HG03354 (cell line): ENCODE measurements at regions not wholly inside any gene's neighbourhood (a gene's known extent, or its start where the extent isn't known, plus 50 kb on each side); places are given as distances from the start of the nearest gene placed in this dataset.

Experiments
- ATAC-seq: cut with Tn5 transposase; IDR thresholded peaks from one replicate; pipeline ENCODE4 v1.9.1; 2021; ENCODE audit warnings: mild to moderate bottlenecking; ENCODE audit not compliant: unreplicated experiment, poor library complexity, severe bottlenecking

GRCh38 chr1:14441302-14441741 lies 157.2 kb upstream of the KAZN start:
- ATAC-seq = no peak

- no peak for ATAC-seq
Observed at GRCh38 chr1:14442669-14443068, 155.8 kb upstream of the KAZN start.

DNA sequence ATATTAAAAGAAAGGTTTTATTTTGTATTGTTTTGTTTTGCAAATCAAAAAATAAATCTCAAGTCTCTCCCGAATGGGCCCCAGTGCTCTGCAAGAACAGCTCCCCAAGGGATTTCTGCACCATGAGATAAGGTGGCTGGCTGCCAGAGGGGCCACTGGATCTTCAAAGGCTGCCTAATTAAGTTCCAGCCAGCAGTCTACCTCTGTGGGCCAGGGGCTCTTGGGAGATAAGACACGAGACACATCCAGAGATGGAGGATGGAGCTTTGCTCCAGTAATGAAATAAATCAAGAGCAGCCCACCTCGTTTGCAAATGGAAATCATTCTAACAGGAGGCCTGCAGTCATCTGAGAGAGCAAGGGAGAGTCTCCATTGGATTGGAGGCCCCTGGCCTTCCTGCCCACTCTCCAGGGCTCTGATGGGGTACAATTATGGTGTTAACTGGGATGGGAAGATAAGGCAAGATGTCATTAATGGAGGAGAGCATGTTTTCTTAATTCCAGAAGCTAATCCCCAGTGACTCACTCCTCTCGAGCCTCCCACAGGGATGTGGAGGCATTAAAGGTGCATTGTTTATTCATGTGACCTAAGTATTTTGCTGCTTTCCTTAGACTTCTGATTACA lies 155.2 kb upstream of the KAZN start:
- ATAC-seq = no peak

GRCh38 chr1:14451217-14451616 lies 147.3 kb upstream of the KAZN start:
- no peak for ATAC-seq

DNA sequence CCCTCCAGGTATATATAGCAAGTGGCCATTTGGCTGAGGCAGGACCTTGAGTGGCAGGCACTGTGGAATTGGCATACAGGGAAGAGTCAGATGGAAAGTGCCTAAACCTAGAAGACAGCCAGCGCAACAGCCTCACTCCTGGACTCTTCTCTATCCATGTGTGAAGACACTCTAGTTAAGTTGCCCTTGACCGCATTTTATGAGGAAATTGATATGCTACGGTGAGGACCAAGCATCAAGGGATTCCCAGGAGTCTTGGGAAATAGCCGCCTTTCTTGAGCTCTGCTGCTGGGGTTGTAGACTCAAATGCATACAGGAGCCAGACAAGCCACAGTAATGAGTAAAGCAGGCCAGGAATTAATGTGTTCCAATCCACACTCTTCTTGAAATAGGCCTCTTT lies 145.9 kb upstream of the KAZN start:
- ATAC-seq = no peak

DNA sequence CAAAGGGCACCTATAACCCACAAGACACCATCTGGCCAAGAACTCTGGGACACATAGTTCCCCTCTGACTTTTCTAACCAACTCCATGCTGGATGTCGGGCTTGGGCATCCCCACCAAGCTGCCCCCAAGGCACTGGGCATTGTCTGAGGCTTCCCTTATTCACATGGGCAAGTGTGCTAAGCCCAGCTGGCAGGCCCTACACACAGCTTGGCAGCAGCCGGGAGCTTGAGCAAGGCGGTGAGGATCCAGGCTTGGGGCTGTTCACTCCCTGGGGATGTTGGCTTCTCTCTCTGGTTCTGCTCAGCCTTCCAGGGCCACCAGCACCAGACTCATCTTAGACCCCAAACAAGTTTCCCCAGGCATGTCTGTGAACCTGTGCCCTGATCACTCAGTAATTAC lies 138.3 kb upstream of the KAZN start:
- no peak for ATAC-seq

DNA sequence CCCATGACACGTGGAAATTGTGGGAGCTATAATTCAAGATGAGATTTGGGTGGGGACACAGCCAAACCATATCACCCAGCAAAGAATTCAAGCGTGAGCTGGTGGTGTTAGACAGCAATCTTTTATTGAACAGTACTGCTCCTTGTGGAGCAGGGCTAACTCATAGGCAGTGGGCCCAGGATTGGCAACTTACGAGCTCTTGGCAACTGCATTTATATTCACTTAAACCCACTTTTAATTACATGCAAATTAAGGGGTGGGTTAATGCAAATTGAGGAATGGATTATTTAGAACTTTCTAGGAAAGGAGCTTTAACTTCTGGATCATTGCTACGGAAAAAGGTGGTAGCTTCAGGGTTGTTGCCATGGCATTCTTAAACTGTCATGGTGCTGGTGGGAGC lies 135.6 kb upstream of the KAZN start:
- ATAC-seq = no peak

GRCh38 chr1:14466006-14466405 lies 132.5 kb upstream of the KAZN start:
- no peak for ATAC-seq

GRCh38 chr1:14467112-14467511 lies 131.4 kb upstream of the KAZN start:
- ATAC-seq = no peak

DNA sequence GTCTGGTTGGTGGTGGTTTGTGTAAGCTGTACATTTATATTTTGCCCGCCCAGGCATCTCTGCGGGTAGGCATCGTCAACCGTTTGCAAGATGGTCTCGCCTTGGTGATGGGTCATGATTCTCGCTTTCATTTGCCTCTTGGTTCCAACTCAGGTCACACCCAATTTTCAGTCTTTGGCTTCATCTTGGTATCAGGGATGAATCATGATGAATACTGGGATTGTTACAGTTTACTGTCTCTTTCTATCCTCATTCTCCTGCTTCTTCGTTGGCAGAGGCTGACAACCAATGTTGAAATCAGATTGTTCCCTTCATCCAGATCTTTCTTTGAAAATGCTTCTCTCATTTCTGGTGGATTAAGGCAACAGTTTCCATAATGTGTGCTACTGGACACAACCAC lies 129.7 kb upstream of the KAZN start:
- ATAC-seq = no peak

DNA sequence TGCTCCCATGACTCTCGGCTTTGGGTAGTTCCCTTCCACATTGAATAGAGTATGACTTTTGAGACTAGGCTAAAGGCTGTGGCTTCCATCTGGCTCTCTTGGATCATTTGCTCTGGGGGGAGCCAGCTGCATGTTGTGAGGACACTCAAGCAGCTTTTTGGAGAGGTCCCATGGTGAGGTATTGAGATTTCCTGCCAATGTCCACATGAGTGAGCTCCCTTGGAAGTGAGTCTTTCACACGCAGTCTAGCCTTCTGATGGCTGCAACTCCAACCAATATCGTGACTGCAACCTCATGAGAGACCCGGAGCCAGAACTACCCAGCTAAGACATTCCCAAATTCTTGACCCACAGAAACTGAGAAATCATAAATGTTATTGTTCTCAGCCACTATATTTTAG lies 127.7 kb upstream of the KAZN start:
- no peak for ATAC-seq

DNA sequence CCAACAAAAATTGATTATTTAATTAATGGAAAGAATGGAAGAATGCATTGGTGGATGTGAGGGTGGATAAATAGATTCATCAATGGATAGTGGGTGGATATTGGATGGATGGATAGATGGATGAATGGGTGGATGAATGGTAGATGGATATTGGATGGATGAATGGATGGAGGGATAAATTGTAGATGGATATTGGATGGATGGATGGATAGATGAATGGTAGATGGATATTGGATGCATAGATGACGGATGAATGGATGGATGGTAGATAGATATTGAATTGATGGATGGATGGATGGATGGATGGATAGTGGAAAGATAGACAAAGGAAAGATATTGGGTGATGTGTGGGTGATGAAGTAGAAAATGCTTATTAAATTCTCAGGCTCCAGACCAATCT lies 123.6 kb upstream of the KAZN start:
- ATAC-seq = no peak

DNA sequence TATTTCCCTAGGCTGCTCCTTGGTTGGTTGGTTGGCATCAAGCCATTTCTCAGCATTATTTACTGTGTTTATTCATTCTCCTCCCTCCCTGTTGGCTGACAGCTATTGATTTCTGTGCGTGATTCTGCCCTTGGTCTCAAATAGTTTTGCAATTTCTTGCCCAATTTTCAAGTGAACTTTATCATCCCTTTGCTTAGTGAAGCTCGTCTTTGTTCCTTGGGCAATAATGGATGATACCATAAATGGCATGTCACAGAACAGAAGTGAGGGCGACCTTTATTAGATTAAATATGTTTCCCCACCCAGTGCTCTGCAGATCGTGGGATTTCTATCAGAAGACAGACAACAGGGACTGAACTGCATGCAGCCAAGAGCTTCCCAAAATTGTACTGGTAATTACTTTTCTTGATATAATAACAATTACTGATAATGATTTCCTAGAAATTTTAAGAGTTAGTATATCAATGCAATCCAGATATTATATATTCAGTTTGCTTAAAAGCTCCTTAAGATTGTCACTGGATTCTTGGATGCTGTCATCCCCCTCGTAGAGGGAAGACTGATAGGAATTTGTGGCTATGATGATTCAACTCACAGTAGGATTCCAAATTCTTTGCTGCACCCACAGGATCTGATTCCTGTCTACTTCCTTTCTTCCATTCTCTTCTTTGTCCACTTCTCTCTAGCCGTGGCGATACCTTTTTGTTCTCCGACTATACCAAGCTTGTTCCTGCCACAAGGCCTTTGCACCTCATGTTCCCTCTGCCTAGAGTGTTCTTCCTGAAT lies 122.1 kb upstream of the KAZN start:
- no peak for ATAC-seq

DNA sequence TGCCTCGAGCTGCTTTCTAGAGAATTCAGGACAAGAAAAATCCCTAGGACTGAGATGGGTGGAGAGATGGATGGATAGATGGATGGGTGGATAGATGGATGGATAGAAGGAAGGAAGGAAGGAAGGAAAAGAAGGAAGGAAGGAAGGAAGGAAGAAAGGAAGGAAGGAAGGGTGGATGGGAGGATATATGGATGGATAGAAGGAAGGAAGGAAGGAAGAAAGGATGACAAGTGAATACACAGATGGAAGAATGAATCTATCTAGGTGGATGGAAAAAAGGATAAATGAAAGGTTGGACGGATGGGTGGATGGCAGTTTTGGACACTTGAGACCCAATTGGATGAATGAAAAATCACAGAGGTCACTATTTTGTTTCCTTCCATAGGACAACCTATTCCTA lies 120.4 kb upstream of the KAZN start:
- ATAC-seq = no peak

DNA sequence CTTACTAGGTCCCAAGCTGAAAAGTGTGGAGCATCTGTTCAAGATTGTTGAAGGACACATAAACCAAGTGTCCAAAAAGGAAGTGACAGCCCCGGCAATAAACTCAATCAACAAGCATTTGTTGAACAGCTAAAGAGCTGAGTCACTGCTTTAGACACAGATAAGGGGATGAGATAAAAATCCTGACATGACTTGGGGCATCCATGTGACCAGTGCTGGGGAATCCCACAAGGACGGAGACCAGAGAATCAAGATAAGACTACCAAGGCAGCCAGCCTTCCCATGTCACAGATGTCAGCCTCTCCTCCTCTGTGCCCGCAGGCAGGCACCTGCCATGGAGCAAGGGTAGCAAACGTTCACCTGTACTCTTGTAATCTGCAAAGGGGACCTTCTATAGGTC lies 118.6 kb upstream of the KAZN start:
- ATAC-seq = no peak

DNA sequence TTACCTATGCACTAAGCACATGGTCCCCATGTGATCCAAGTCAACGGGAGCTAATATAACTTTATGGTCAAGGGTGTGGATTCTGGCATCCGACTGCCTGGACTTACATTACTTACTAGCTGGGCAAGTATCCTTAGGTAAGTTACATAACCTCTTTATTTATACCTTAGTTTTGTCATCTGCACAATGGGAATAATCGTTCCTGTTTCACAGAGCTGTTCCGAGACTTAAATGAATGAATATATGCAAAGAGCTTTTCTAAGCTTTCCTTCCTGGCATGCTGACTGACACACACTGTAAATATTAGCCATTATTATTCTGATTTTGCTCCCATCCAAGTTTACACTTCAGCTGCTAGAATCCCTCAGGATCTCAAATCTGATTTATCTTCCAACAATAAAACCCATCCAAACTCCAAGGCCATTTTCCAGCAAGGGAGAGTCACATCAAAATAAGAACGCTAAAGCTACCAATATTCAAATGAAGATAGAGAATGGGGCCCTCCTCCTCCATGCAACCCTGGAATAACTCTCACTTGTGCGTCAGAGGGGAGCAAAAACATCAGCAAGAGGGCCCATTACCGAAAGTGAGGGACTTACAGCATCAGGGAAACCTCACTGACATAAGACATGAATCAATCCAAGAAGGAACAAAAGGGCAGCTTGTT lies 115.6 kb upstream of the KAZN start:
- ATAC-seq = no peak

DNA sequence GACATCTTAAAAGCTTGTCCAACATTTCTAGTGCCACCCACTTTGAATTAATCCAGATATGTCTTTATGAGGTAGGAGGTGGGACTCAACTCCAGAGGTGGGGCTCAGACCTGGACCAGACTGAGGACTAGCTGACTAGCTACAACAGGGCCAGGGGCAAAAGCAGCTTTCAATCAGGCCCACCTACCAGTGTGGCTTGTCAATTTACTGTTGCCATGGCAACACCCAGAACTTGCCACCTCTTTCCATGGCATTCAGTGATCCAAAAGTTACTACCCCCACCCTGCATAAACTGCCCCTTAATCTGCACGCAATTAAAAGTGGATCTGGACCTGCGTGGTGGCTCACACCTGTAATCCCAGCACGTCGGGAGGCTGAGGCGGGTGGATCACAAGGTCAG lies 113.2 kb upstream of the KAZN start:
- ATAC-seq = no peak

DNA sequence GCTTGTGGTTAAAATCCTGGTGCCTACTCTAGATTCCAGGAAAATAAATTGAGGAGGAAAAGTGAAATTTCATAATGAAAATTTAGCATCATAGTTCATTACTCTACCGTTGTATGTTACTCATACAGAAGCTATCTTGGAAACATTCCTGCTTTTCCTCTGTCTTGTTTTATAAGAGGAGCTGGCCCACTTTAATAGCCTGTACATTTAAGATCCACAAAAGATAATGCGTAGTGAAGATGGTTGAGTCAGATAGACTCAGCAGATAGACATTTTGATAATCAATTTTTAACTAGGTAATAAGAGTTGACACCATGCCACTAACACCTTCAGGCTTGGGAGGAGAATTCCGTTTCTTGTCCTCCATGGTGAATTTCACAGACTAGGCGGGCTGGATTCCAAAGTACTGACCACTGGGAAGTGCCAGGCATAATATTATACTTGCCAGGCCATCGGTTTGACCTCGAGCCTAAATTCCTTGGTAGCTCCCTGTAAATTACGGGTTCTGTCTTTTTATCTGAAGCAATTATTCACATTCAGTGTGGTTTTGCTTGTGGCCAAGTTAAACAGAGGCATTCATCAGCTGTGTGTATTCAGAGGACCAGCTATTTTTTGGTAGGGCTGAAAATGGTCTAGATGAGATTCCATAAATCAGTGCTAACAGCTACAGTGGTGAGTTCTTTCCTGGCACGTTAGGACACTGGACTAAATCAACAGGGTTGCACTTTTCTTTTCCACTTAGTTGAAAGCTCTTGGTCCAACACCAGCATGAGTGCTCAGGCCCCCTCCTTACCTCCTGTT lies 111.9 kb upstream of the KAZN start:
- ATAC-seq = no peak

DNA sequence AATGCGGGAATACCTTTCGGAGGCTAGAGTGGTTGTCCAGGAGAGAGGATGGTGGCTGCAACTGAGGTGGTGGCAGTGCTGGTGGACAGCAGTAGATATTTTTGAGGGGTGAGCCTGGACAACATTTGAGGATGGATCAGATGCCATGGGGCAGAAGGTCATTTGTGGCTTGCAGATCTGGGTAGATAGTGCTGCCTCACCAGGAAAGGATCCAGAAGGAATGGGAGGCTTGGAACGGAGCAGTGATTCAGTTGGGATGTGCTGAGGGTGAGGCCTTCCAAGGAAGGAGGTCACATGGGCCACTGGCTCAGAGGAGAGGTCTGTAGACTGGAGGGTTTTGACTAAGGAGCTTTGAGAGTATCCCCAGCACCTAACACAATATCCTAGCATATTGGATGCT lies 110.8 kb upstream of the KAZN start:
- ATAC-seq = no peak

GRCh38 chr1:14494911-14495310 lies 103.6 kb upstream of the KAZN start:
- ATAC-seq = no peak
